DND-41 (cell line): ENCODE measurements at regions not wholly inside any gene's neighbourhood (a gene's known extent, or its start where the extent isn't known, plus 50 kb on each side); places are given as distances from the start of the nearest gene placed in this dataset.
"Not testable (repeated sequence)": the region's sequence is repeated elsewhere in the genome, so short reads cannot be mapped to it uniquely, and the experiment has no call there.

Experiments used
- ATAC-seq: fragments of 200-7000 bp; cut with Tn5 transposase; 3 replicates; pipeline ENCODE4 v1.9.1; 2021; ENCODE audit warnings: low read depth; ENCODE audit not compliant: insufficient read depth
- DNase-seq: peaks from one replicate; pipeline ENCODE4 v3.0.0-alpha.2; 2020
- H2AFZ ChIP-seq: 2 replicates; pipeline ENCODE4 v1.6.0; 2012; ENCODE audit warnings: low read depth, low read length
- H3K27ac ChIP-seq: 2 replicates; pipeline ENCODE4 v1.5.1; 2012; ENCODE audit warnings: low read length, inconsistent platforms
- H3K27me3 ChIP-seq: fragments of 200-600 bp; sonication (generic); 2 replicates; pipeline ENCODE4 v1.6.0; 2012; ENCODE audit warnings: low read length, mild to moderate bottlenecking, inconsistent platforms; ENCODE audit not compliant: insufficient read depth, poor library complexity
- H3K36me3 ChIP-seq: 2 replicates; pipeline ENCODE4 v1.5.1; 2012; ENCODE audit warnings: low read length, inconsistent platforms; ENCODE audit not compliant: insufficient read depth
- H3K4me1 ChIP-seq: 2 replicates; pipeline ENCODE4 v1.5.1; 2012; ENCODE audit warnings: mild to moderate bottlenecking, low read length; ENCODE audit not compliant: insufficient read depth
- H3K4me2 ChIP-seq: 2 replicates; pipeline ENCODE4 v1.6.0; 2012; ENCODE audit warnings: mild to moderate bottlenecking, moderate library complexity, low read length, inconsistent platforms; ENCODE audit not compliant: insufficient read depth
- H3K4me3 ChIP-seq, 2 experiments: fragments of 200-600 bp in 1 of 2; shearing (Covaris generic) in 1 of 2; 2 replicates each; pipeline ENCODE4 v1.5.1; 2012 to 2016; ENCODE audit warnings: inconsistent platforms in 2 of 2, low read length in 2 of 2, mild to moderate bottlenecking in 2 of 2, low read depth in 1 of 2, moderate library complexity in 1 of 2
- H3K79me2 ChIP-seq: 2 replicates; pipeline ENCODE4 v1.6.0; 2012; ENCODE audit warnings: low read length, inconsistent platforms; ENCODE audit not compliant: insufficient read depth
- H3K9ac ChIP-seq: 2 replicates; pipeline ENCODE4 v1.6.0; 2012; ENCODE audit warnings: low read depth, mild to moderate bottlenecking, inconsistent platforms, low read length, moderate library complexity
- H3K9me3 ChIP-seq: 2 replicates; pipeline ENCODE4 v1.5.1; 2012; ENCODE audit warnings: low read length, moderate library complexity, mild to moderate bottlenecking, inconsistent platforms; ENCODE audit not compliant: insufficient read depth, severe bottlenecking
- H4K20me1 ChIP-seq: 2 replicates; pipeline ENCODE4 v1.6.0; 2012; ENCODE audit warnings: low read length; ENCODE audit not compliant: insufficient read depth
- EZH2 ChIP-seq: IDR thresholded peaks from 3 replicates; pipeline ENCODE4 v1.6.1; 2012; ENCODE audit warnings: borderline replicate concordance, low read depth, mild to moderate bottlenecking, moderate library complexity, low read length, inconsistent platforms; ENCODE audit not compliant: severe bottlenecking
- TF ChIP-seq, protein P1 (sequence below): IDR thresholded peaks from 2 replicates; pipeline ENCODE4 v1.5.1; 2012; ENCODE audit warnings: borderline replicate concordance, low read length, moderate library complexity, mild to moderate bottlenecking; ENCODE audit not compliant: poor library complexity, severe bottlenecking; ENCODE audit errors: extremely low read depth

DNA sequence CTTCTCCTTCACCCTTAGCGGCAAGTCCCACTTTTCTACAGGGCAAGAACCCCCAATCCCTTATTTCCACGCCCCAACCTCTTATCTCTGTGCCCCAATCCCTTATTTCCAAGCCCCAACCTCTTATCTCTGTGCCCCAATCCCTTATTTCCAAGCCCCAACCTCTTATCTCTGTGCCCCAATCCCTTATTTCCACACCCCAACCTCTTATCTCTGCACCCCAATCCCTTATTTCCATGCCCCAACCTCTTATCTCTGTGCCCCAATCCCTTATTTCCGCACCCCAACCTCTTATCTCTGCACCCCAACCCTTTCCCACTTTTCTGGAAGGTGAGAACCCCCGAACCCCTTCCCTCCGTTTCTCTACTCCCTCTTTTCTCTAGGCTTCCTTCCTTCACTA is 116.1 kb upstream of the GJE1 start:
- not testable (repeated sequence) for H3K27me3 ChIP-seq, DNase-seq, H3K36me3 ChIP-seq, H3K9me3 ChIP-seq, H2AFZ ChIP-seq, H3K9ac ChIP-seq, H3K79me2 ChIP-seq, H3K4me3 ChIP-seq, H3K27ac ChIP-seq, H4K20me1 ChIP-seq, H3K4me1 ChIP-seq, ATAC-seq, H3K4me2 ChIP-seq

DNA sequence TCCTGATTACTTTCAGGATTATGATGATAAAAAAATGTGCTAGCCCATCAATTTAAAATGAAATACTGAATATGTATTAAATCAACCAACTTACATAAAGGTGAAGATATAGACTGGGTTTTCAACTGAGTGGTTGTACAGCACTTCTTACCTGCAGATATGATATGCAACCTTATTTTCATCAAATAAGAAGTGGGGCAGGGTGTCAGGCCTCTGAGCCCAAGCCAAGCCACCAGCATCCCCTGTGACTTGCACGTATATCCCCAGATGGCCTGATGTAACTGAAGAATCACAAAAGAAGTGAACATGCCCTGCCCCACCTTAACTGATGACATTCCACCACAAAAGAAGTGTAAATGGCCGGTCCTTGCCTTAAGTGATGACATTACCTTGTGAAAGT is 117.3 kb upstream of the GJE1 start:
- not testable (repeated sequence) for H4K20me1 ChIP-seq, H3K36me3 ChIP-seq, H3K4me2 ChIP-seq, H3K9ac ChIP-seq, H3K4me1 ChIP-seq, H3K9me3 ChIP-seq, ATAC-seq, H3K79me2 ChIP-seq, H3K27ac ChIP-seq, H3K27me3 ChIP-seq, H2AFZ ChIP-seq, H3K4me3 ChIP-seq, DNase-seq

DNA sequence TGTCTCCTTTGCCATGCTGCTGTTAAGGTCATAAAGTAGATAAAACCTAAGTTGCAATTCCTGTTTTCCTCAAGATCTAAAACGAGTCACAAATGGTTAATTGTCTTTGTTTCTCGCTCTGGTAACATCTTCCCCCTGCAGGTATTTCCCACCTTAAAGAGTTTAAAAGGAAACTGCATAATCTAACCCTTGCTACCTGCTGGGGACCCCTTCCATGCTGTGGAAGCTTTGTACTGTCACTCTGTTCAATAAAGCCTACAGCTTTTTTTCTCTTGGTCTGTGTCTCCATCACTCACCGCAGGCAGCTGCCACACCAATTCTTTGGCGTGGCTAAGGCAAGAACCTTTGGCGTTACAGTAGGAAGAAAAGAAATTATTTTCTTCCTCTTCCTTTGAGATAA is 117.7 kb upstream of the GJE1 start:
- no peaks in the 10 kb centered on the region for H3K9me3 ChIP-seq
- H3K4me1 ChIP-seq, result no peaks in the 10 kb centered on the region
- DNase-seq (no peak), ATAC-seq (no peak)
- no peak overlapping the region for H3K27ac ChIP-seq
- H3K4me2 ChIP-seq, result no peak overlapping the region
- no peak overlapping the region for H2AFZ ChIP-seq
- no peaks in the 10 kb centered on the region for H4K20me1 ChIP-seq
- no peak overlapping the region for H3K9ac ChIP-seq
- H3K79me2 ChIP-seq, result no peaks in the 10 kb centered on the region
- H3K36me3 ChIP-seq, result no peaks in the 10 kb centered on the region
- no peak overlapping the region for H3K4me3 ChIP-seq
- TF ChIP-seq, protein P1, sequence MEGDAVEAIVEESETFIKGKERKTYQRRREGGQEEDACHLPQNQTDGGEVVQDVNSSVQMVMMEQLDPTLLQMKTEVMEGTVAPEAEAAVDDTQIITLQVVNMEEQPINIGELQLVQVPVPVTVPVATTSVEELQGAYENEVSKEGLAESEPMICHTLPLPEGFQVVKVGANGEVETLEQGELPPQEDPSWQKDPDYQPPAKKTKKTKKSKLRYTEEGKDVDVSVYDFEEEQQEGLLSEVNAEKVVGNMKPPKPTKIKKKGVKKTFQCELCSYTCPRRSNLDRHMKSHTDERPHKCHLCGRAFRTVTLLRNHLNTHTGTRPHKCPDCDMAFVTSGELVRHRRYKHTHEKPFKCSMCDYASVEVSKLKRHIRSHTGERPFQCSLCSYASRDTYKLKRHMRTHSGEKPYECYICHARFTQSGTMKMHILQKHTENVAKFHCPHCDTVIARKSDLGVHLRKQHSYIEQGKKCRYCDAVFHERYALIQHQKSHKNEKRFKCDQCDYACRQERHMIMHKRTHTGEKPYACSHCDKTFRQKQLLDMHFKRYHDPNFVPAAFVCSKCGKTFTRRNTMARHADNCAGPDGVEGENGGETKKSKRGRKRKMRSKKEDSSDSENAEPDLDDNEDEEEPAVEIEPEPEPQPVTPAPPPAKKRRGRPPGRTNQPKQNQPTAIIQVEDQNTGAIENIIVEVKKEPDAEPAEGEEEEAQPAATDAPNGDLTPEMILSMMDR, result no peak
- no peak for TF ChIP-seq EZH2
- no peaks in the 10 kb centered on the region for H3K27me3 ChIP-seq

DNA sequence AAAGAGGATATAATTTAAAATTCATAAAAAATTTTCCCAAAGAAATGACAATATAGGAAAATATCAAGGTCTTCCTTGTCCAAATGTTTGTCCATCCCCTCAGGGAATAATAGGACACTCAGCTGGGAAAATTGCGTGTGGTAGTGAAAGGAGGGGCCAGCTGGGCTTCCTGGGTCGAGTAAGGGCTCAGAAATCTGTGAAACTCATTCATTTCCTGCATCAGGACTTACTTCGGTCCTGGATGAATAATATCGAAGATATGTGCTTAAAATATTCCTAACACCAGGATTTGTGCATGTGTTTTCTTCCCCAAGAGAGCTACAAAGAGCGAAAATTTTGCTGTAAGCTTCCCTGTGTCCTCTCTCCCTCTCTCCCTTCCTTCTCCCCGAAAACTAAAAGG is 118.2 kb upstream of the GJE1 start:
- no peak overlapping the region for H3K4me2 ChIP-seq

More for the DNA sequence above, 118.2 kb upstream of the GJE1 start:
- no peaks in the 10 kb centered on the region for H3K36me3 ChIP-seq
- no peaks in the 10 kb centered on the region for H3K27me3 ChIP-seq
- ATAC-seq (no peak), DNase-seq (no peak)
- H3K79me2 ChIP-seq, result no peaks in the 10 kb centered on the region
- H3K27ac ChIP-seq, result no peak overlapping the region
- no peaks in the 10 kb centered on the region for H3K4me1 ChIP-seq
- TF ChIP-seq, protein P1, result no peak
- TF ChIP-seq EZH2, result no peak
- no peaks in the 10 kb centered on the region for H4K20me1 ChIP-seq
- no peak overlapping the region for H3K9ac ChIP-seq
- no peak overlapping the region for H2AFZ ChIP-seq
- H3K9me3 ChIP-seq, result no peaks in the 10 kb centered on the region
- no peak overlapping the region for H3K4me3 ChIP-seq
